ENCODE measurements at regions not wholly inside any gene's neighbourhood (a gene's known extent, or its start where the extent isn't known, plus 50 kb on each side); places are given as distances from the start of the nearest gene placed in this dataset.

DNA sequence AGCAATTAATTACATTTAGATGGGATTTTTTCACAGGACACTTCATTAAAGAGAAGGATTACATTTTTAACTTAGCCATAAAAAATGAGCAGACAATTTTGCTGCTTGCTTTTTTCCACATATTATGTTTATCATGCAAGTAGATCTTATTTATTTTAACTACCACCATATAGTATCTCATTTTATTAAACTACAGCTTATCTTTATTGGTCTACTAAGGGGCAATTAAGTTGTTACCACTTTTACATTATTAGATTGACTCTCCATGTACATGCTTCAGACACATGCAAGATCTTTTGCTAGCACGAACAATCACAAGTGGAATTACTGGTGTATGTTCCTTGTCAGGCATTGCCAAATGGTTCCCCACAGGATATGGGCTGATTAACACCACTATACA, 99.8 kb upstream of the NFIA start:
- H3K36me3 ChIP-seq (ENCODE audit: insufficient read depth, low read length, poor library complexity, severe bottlenecking): no peaks in the 10 kb centered on the region
- no peak overlapping the region for H3K27ac ChIP-seq (ENCODE audit: low read depth, low read length, poor library complexity, severe bottlenecking)
- BruUV-seq (replicated peaks): no TSS peak
- ChIA-PET CTCF (no interaction called here), POLR2A (ENCODE audit: low non-redundant PET) (interaction anchor here (0.7 kb wide), 1 partner anchor 138 kb away, joined by 6 read pairs; no protein-coding TSS in a partner anchor)
- intact Hi-C loops (cut with micrococcal nuclease; ENCODE audit: unreplicated experiment): no loop called here
- H3K4me3 ChIP-seq (ENCODE audit: low read depth, low read length, poor library complexity, severe bottlenecking): no peak overlapping the region
- no peaks in the 10 kb centered on the region for H3K4me1 ChIP-seq (ENCODE audit: insufficient read depth, low read length, poor library complexity, severe bottlenecking)
- no peaks in the 10 kb centered on the region for H3K27me3 ChIP-seq (replicated peaks; ENCODE audit: insufficient read depth, low read depth, low read length, poor library complexity)
- no peak for DNase-seq (ENCODE audit: low spot score)
- TF ChIP-seq, protein P1, sequence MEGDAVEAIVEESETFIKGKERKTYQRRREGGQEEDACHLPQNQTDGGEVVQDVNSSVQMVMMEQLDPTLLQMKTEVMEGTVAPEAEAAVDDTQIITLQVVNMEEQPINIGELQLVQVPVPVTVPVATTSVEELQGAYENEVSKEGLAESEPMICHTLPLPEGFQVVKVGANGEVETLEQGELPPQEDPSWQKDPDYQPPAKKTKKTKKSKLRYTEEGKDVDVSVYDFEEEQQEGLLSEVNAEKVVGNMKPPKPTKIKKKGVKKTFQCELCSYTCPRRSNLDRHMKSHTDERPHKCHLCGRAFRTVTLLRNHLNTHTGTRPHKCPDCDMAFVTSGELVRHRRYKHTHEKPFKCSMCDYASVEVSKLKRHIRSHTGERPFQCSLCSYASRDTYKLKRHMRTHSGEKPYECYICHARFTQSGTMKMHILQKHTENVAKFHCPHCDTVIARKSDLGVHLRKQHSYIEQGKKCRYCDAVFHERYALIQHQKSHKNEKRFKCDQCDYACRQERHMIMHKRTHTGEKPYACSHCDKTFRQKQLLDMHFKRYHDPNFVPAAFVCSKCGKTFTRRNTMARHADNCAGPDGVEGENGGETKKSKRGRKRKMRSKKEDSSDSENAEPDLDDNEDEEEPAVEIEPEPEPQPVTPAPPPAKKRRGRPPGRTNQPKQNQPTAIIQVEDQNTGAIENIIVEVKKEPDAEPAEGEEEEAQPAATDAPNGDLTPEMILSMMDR (conservative IDR thresholded peaks at IDR 0.05; ENCODE audit: low read depth, low read length): no peak
- TF ChIP-seq EZH2 (IDR thresholded peaks at IDR 0.05; ENCODE audit: borderline replicate concordance, low read depth, low read length, poor library complexity, severe bottlenecking): no peak
- no peaks in the 10 kb centered on the region for H3K9me3 ChIP-seq (ENCODE audit: low read depth, low read length, poor library complexity, severe bottlenecking)

DNA sequence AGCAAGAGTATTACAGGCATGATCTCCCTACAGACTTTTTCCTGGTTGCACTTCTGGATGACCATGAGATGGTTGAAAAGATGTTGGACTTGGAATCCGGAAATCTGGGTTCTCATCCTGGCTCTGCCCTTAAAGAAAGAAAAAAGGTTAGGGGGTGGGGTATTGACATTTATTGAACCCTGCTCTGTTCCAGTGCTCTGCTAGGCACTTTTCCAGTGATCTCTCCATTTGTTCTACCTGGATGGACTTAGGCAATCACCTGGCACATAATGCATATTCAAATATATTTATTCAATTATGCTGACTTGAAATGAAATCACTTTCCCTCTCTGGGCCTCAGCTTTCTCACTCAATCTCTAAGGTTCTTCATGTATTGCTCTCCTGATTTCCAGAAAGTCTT, 101.0 kb upstream of the NFIA start:
- TF ChIP-seq, protein P1 (conservative IDR thresholded peaks at IDR 0.05; ENCODE audit: low read depth, low read length): no peak
- TF ChIP-seq EZH2 (IDR thresholded peaks at IDR 0.05; ENCODE audit: borderline replicate concordance, low read depth, low read length, poor library complexity, severe bottlenecking): no peak
- no peaks in the 10 kb centered on the region for H3K9me3 ChIP-seq (ENCODE audit: low read depth, low read length, poor library complexity, severe bottlenecking)
- ChIA-PET CTCF (no interaction called here), POLR2A (ENCODE audit: low non-redundant PET) (no interaction called here)
- no peak overlapping the region for H3K27ac ChIP-seq (ENCODE audit: low read depth, low read length, poor library complexity, severe bottlenecking)
- intact Hi-C loops (cut with micrococcal nuclease; ENCODE audit: unreplicated experiment): no loop called here
- no peak overlapping the region for H3K4me3 ChIP-seq (ENCODE audit: low read depth, low read length, poor library complexity, severe bottlenecking)
- no peaks in the 10 kb centered on the region for H3K36me3 ChIP-seq (ENCODE audit: insufficient read depth, low read length, poor library complexity, severe bottlenecking)
- no peak for DNase-seq (ENCODE audit: low spot score)
- H3K4me1 ChIP-seq (ENCODE audit: insufficient read depth, low read length, poor library complexity, severe bottlenecking): no peaks in the 10 kb centered on the region
- no TSS peak for BruUV-seq (replicated peaks)
- no peaks in the 10 kb centered on the region for H3K27me3 ChIP-seq (replicated peaks; ENCODE audit: insufficient read depth, low read depth, low read length, poor library complexity)

DNA sequence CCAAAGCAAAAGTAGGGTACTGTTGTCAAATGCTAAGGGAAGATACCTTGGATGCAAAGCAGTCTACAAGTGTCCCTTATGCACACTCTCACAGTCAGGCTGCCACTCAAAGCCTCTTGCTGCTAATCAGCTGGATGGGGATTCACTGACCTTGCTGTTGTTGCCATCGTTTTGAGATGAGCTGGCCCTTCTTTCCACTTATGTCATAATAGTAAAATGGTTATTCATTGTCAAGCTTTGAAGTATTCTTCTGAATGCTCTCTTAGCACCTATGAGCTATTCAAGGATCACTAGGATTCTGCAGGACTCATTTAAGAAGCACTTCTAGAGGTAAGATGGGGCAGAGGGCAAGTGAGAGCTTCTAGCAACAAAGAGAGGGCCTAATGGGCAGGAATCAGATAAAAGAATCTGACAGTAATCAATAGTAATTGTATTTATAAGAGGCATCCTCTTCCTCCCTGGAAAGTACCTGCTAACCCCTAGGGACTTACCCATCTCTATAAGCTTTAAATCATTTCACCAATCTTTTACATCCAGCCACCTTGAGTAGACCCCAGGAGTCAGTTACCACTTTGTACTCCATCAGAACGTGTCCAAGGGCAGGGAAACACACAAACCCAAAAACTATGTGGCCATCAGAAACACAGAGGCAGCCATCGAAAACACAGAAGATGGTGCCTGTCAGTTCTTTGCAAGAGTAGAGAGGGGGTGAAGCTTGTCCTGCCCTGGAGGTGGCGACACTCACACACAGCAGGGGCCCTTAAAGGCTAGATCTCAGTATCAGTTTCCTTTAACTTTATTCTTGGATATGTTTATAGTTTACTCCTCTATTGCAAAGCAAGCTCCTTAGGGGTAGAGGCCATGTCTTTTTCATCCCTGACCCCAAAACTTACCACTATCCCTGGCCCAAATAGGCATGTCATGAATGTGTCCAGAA, 103.7 kb upstream of the NFIA start:
- Histone ChIP-seq H3K27me3 (replicated peaks; ENCODE audit: insufficient read depth, low read depth, low read length, poor library complexity) (no peaks in the 10 kb centered on the region), H3K4me3 (ENCODE audit: low read depth, low read length, poor library complexity, severe bottlenecking) (no peak overlapping the region), H3K4me1 (ENCODE audit: insufficient read depth, low read length, poor library complexity, severe bottlenecking) (no peaks in the 10 kb centered on the region), H3K36me3 (ENCODE audit: insufficient read depth, low read length, poor library complexity, severe bottlenecking) (no peaks in the 10 kb centered on the region), H3K27ac (ENCODE audit: low read depth, low read length, poor library complexity, severe bottlenecking) (no peak overlapping the region), H3K9me3 (ENCODE audit: low read depth, low read length, poor library complexity, severe bottlenecking) (no peaks in the 10 kb centered on the region)
- intact Hi-C loops (cut with micrococcal nuclease; ENCODE audit: unreplicated experiment): loop anchor here (2.0 to 10.0 kb wide), 3 partner anchors 64 to 610 kb away; no protein-coding TSS in a partner anchor
- ChIA-PET POLR2A (ENCODE audit: low non-redundant PET) (no interaction called here), CTCF (interaction anchor here (0.6 to 2.3 kb wide), 12 partner anchors 64 to 1287 kb away, joined by 3 to 11 read pairs (median 4); no protein-coding TSS in a partner anchor)
- BruUV-seq (replicated peaks): no TSS peak
- DNase-seq (ENCODE audit: low spot score): peak; percentile 70
- TF ChIP-seq, protein P1 (conservative IDR thresholded peaks at IDR 0.05; ENCODE audit: low read depth, low read length): peak; percentile 80
- TF ChIP-seq EZH2 (IDR thresholded peaks at IDR 0.05; ENCODE audit: borderline replicate concordance, low read depth, low read length, poor library complexity, severe bottlenecking): no peak

All from A673 (cell line).